Activated T-cell treated with anti-CD3 and anti-CD28 coated beads, Interleukin-2, amount 50 U/mL, for 72 hours (primary cell): ENCODE measurements at regions not wholly inside any gene's neighbourhood (a gene's known extent, or its start where the extent isn't known, plus 50 kb on each side); places are given as distances from the start of the nearest gene placed in this dataset.
A peak's percentile ranks its signal among the peaks of the same experiment; 100 is the strongest.

Experiments
- ATAC-seq, 2 donors: fragments of 150-1000 bp; cut with Tn5 transposase; replicated peaks in 1 of 2; 2 replicates each; pipeline ENCODE4 v1.10.0; 2021; ENCODE audit warnings: moderate library complexity in 2 of 2, mild to moderate bottlenecking in 1 of 2
- DNase-seq, 2 donors: peaks; one replicate each; pipeline ENCODE4 v3.0.0; 2021 to 2022; ENCODE audit warnings: mixed read lengths in 1 of 2
- H3K27ac Mint-ChIP-seq: one replicate; pipeline ENCODE4 v1.8.0; 2022; ENCODE audit warnings: mild to moderate bottlenecking, moderate library complexity, mixed read lengths
- H3K27me3 Mint-ChIP-seq: one replicate; pipeline ENCODE4 v1.8.0; 2022; ENCODE audit warnings: low read depth, mixed read lengths
- H3K36me3 Mint-ChIP-seq, 2 donors: one replicate each; pipeline ENCODE4 v1.8.0; 2022; ENCODE audit warnings: mixed read lengths in 2 of 2, mild to moderate bottlenecking in 1 of 2; ENCODE audit not compliant: insufficient read depth in 2 of 2
- H3K4me1 Mint-ChIP-seq: one replicate; pipeline ENCODE4 v1.8.0; 2022; ENCODE audit warnings: low read depth, mixed read lengths
- H3K4me3 Mint-ChIP-seq, 2 donors: one replicate each; pipeline ENCODE4 v1.8.0; 2022; ENCODE audit warnings: mild to moderate bottlenecking in 2 of 2, mixed read lengths in 2 of 2, moderate library complexity in 2 of 2
- H3K9me3 Mint-ChIP-seq, 2 donors: one replicate each; pipeline ENCODE4 v1.8.0; 2022; ENCODE audit warnings: mixed read lengths in 2 of 2

DNA sequence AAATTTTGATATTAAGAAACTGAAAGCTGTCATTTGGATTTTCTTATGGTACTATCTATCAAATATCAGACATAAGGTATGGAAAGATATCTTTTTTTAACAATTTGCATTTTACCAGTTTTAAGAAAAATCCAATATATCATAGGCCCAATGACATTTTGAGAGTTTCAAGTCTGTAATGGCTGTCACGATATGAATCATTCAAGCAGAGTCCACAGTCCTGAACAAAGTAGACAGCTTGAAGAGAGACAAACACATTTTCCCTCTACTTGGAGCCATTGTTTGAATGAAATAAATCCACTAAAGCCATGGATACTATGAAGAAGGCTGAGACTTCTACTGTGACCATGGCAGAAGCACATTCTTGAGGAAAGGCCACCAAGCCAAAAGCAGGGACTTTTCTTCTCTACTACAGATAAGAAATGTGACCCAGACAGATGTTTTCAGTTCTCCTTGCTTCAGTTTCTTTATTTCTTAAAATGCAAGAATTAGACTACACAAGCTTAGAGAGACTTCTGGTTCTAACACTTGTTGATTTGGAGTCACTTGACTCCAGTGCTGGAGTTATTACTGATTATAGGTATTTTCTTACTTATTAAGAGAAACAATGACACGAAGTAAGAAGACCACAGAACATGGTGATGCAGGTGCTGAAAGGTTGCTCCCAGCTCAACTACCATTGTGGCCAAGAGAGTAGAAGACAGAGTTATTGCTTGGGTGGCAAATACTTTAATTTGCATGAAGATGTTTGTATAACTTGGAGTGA, 429.1 kb downstream of the KIF20B start:
- Mint-ChIP-seq H3K36me3 (peaks cover 0 to 7% of the 10 kb centered on the region in 2 donors), H3K4me1 (no peaks in the 10 kb centered on the region), H3K4me3 (no peak overlapping the region), H3K27ac (no peak overlapping the region), H3K27me3 (no peaks in the 10 kb centered on the region), H3K9me3 (peaks cover 6 to 7% of the 10 kb centered on the region in 2 donors)
- DNase-seq (no peak), ATAC-seq (no peak)

DNA sequence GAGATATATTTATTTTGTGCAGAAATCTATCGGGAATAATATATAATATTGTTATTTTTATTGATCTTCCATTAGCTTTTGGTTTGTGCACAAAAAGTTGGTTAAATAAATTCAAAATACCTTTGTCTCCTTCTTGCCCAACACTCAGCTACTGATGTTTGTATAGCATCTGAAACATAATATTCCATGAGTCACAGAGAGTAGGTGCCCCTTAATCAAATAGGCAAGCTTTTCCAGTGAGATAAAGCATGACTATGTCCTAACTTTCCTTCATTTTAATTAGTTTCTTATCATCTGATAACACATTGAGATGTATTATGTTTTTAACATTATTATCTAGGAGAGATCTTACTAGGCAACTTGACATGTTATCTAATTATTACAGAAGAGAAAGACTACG, 432.2 kb downstream of the KIF20B start:
- Mint-ChIP-seq H3K27me3 (no peaks in the 10 kb centered on the region), H3K9me3 (peaks cover 13 to 18% of the 10 kb centered on the region in 2 donors), H3K27ac (no peak overlapping the region), H3K4me3 (no peak overlapping the region), H3K4me1 (no peaks in the 10 kb centered on the region), H3K36me3 (peaks cover 11 to 17% of the 10 kb centered on the region in 2 donors)
- DNase-seq (no peak), ATAC-seq (no peak)

DNA sequence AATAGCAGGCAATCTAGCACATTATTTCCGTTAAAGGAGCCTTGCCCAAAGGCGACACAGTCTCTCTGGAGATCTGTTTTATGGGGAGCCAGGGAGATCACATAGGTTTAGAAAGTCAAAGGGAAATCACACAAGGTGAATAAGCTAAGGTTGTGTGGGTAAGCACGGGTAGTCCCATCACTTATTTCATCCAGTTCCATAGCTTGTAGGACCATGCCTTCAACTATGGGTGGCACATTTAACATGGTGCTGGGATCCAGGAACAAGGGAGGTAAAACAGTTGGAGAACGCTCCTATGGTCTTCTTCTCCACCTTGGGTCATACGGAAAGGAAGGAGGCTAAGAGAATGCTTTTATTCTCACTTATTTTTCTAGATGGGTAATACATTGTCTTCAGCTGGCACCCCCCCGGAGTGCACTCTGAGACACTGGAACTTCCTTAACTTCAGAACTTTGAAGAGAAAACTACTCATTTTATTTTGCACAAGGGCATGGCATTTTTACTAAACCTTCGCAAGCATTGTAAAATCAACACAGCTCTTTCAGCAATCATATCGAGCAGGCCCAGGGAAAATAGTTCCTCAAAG, 435.4 kb downstream of the KIF20B start:
- Mint-ChIP-seq H3K4me3 (no peak overlapping the region), H3K4me1 (no peaks in the 10 kb centered on the region), H3K36me3 (peaks cover 13 to 19% of the 10 kb centered on the region in 2 donors), H3K27ac (no peak overlapping the region), H3K27me3 (peaks cover 6% of the 10 kb centered on the region), H3K9me3 (peaks cover 14 to 16% of the 10 kb centered on the region in 2 donors)
- ATAC-seq: no peak
- peak; percentile 2 to 10 for DNase-seq

- peak; percentile 3 to 4 for DNase-seq
- no peak overlapping the region for H3K4me3 Mint-ChIP-seq
- peaks cover 13 to 19% of the 10 kb centered on the region in 2 donors for H3K36me3 Mint-ChIP-seq
- H3K27ac Mint-ChIP-seq: no peak overlapping the region
- ATAC-seq: no peak
- no peaks in the 10 kb centered on the region for H3K4me1 Mint-ChIP-seq
- H3K9me3 Mint-ChIP-seq: peaks cover 14 to 15% of the 10 kb centered on the region in 2 donors
- H3K27me3 Mint-ChIP-seq: peaks cover 10% of the 10 kb centered on the region
Observed at GRCh38 chr10:90138844-90139243, 437.5 kb downstream of the KIF20B start.

GRCh38 chr10:90141791-90142190, 440.4 kb downstream of the KIF20B start:
- peaks cover 10% of the 10 kb centered on the region for H3K27me3 Mint-ChIP-seq
- DNase-seq (no peak), ATAC-seq (no peak)
- no peak overlapping the region for H3K27ac Mint-ChIP-seq
- H3K4me1 Mint-ChIP-seq: no peaks in the 10 kb centered on the region
- H3K4me3 Mint-ChIP-seq: no peak overlapping the region
- H3K36me3 Mint-ChIP-seq: peaks cover 4 to 5% of the 10 kb centered on the region in 2 donors
- H3K9me3 Mint-ChIP-seq: peaks cover 6 to 8% of the 10 kb centered on the region in 2 donors

DNA sequence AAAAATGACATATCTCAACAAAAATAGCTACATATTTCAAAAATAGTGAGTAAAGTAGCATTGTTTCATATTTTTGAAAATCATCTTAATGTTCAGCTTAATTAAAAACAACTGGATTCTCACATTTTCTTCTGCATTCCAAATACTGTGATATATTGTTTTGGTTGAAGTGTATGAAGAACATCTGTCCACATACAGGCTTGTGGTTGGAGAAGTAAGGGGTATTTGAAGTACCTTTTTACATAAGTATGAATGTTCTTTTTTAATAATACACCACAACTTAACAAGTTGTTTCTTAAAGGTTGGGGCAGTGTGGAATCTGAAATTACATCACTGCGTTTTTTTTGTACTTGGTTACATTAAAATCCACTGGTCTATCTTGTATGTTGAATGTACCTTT, 442.5 kb downstream of the KIF20B start:
- Mint-ChIP-seq H3K9me3 (peaks cover 2 to 4% of the 10 kb centered on the region in 2 donors), H3K27ac (no peak overlapping the region)
- ATAC-seq: no peak

GRCh38 chr10:90148116-90148855, 446.9 kb downstream of the KIF20B start:
- ATAC-seq: no peak
- Mint-ChIP-seq H3K4me1 (no peaks in the 10 kb centered on the region), H3K27ac (no peak overlapping the region), H3K36me3 (no peaks in the 10 kb centered on the region), H3K9me3 (peaks cover 0 to 2% of the 10 kb centered on the region in 2 donors), H3K4me3 (no peak overlapping the region), H3K27me3 (peaks cover 4% of the 10 kb centered on the region)
- no peak for DNase-seq

More for the DNA sequence above, 442.5 kb downstream of the KIF20B start:
- DNase-seq: no peak
- Mint-ChIP-seq H3K4me1 (no peaks in the 10 kb centered on the region), H3K4me3 (no peak overlapping the region), H3K36me3 (peaks cover 0 to 1% of the 10 kb centered on the region in 2 donors), H3K27me3 (peaks cover 10% of the 10 kb centered on the region)

DNA sequence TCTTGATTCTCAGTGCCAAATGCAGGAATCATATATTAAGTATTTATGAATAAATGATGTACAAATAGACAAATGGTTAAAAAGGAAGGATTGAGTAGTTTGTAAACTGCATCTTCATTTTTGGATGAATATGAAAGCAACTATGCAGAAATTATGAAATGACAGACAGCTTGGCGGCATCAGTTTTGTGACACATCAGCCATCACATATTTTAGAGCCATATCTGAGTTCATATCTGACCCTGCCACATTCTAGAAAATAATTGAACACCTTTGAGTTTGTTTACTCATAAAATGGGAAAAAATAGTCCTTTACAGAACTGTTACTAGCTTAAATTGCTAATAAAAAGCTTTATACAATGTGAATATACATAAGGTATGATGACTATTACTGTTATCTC, 448.2 kb downstream of the KIF20B start:
- H3K9me3 Mint-ChIP-seq: peaks cover 0 to 2% of the 10 kb centered on the region in 2 donors
- ATAC-seq (no peak), DNase-seq (no peak)
- H3K4me1 Mint-ChIP-seq: no peaks in the 10 kb centered on the region
- no peak overlapping the region for H3K4me3 Mint-ChIP-seq
- no peak overlapping the region for H3K27ac Mint-ChIP-seq
- no peaks in the 10 kb centered on the region for H3K36me3 Mint-ChIP-seq
- H3K27me3 Mint-ChIP-seq: peaks cover 4% of the 10 kb centered on the region

GRCh38 chr10:90162271-90162853, 461.0 kb downstream of the KIF20B start:
- Mint-ChIP-seq H3K4me1 (peaks cover 5% of the 10 kb centered on the region), H3K36me3 (no peaks in the 10 kb centered on the region), H3K27me3 (peaks cover 9% of the 10 kb centered on the region), H3K9me3 (peaks cover 0 to 3% of the 10 kb centered on the region in 2 donors), H3K27ac (no peak overlapping the region), H3K4me3 (no peak overlapping the region)
- no peak for ATAC-seq
- DNase-seq: no peak

DNA sequence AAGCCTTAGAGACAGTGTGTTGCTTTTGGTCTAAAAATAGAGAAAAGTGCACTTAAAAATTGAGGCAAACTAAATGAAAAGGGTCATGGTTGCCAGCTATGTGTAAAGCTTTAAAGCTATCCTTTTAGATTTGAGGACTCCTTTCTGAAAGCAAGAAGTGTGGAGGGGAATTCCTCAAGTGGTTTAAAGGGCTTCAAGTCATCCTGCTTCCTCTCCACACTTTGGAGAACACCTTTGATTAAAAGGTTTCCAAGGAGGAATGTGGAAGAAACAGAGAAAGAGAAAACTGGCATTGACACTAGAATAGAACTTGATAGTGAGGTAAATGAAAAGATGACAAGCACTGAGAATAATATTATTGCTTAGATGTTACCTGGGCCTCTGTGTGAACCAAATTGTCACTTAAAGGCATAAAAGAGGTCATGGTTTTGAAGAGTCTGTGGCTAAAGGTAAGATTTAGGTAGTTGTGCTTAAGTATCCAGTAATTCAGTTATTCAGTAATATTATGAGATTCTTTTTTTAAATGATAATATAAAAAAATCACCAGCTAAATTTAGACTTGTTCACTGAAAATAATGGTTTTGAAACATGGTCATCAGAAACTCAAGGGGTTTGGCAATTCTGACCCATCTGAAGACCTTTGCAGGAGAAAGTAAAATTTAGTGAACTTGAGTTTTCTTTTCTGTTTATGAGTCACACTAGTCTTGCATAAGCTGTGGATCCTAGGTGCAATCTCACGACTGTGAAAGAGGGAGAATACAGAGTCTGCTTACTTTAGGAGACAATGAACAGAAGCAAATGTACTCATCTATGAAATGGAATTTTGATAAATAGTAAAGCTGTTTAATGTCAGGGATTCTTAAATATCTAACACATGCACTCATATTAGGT, 466.0 kb downstream of the KIF20B start:
- Mint-ChIP-seq H3K27me3 (peaks cover 9% of the 10 kb centered on the region), H3K27ac (no peak overlapping the region), H3K9me3 (peaks cover 3% of the 10 kb centered on the region in 2 donors), H3K36me3 (no peaks in the 10 kb centered on the region), H3K4me3 (no peak overlapping the region), H3K4me1 (peaks cover 11% of the 10 kb centered on the region)
- ATAC-seq (no peak), DNase-seq (no peak)

DNA sequence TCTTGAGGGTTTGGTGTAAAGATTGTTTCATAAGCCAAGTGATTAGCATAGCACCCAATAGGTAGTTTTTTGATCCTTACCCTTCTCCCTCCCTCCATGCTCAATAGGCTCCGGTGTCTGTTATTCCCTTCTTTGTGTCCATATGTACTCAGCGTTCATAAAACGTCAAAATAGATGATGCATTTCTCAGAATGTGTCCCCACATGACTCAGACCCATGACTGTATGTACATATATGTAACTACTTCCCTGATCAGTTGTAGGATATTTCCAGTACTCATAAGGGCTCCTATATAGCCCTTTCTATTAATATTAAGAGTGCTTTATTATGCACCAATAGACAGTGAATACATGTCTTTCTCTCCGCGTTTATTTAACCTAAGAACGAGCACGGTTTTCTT, 466.9 kb downstream of the KIF20B start:
- H3K27me3 Mint-ChIP-seq: peaks cover 13% of the 10 kb centered on the region
- H3K36me3 Mint-ChIP-seq: no peaks in the 10 kb centered on the region
- no peak overlapping the region for H3K4me3 Mint-ChIP-seq
- H3K4me1 Mint-ChIP-seq: peaks cover 11% of the 10 kb centered on the region
- no peak for DNase-seq
- H3K27ac Mint-ChIP-seq: no peak overlapping the region
- H3K9me3 Mint-ChIP-seq: peaks cover 3 to 5% of the 10 kb centered on the region in 2 donors
- ATAC-seq: no peak

GRCh38 chr10:90171014-90171722, 469.8 kb downstream of the KIF20B start:
- Mint-ChIP-seq H3K27ac (no peak overlapping the region), H3K4me1 (peaks cover 11% of the 10 kb centered on the region), H3K9me3 (peaks cover under 1 to 5% of the 10 kb centered on the region in 2 donors), H3K4me3 (no peak overlapping the region), H3K36me3 (no peaks in the 10 kb centered on the region), H3K27me3 (peaks cover 13% of the 10 kb centered on the region)
- DNase-seq (peak; percentile 0 to 1), ATAC-seq (peak; percentile 48 to 61)
